SK-N-SH (cell line): ENCODE measurements at regions not wholly inside any gene's neighbourhood (a gene's known extent, or its start where the extent isn't known, plus 50 kb on each side); places are given as distances from the start of the nearest gene placed in this dataset.

Experiments
- ELF1 ChIP-seq: IDR thresholded peaks from 2 replicates; pipeline ENCODE4 v1.4.0; 2012
- TAF1 ChIP-seq: IDR thresholded peaks from 2 replicates; pipeline ENCODE4 v1.6.1; 2012; ENCODE audit warnings: low read depth, mild to moderate bottlenecking, low read length, moderate library complexity, borderline replicate concordance
- YY1 ChIP-seq: IDR thresholded peaks from 2 replicates; pipeline ENCODE4 v1.4.0; 2012; ENCODE audit warnings: low read depth, mild to moderate bottlenecking
- TF ChIP-seq, protein P1 (sequence below): fragments of 200-600 bp; sonication (generic); IDR thresholded peaks from 2 replicates; pipeline ENCODE4 v1.6.1; 2017; ENCODE audit warnings: antibody characterized with exemption, mild to moderate bottlenecking, moderate library complexity
- TF ChIP-seq, protein P2 (sequence below): IDR thresholded peaks from 2 replicates; pipeline ENCODE4 v1.4.0; 2012; ENCODE audit warnings: low read depth
- TF ChIP-seq, protein P3 (sequence below): IDR thresholded peaks from 2 replicates; pipeline ENCODE4 v1.6.1; 2012; ENCODE audit warnings: mild to moderate bottlenecking, low read depth, low read length, moderate library complexity

DNA sequence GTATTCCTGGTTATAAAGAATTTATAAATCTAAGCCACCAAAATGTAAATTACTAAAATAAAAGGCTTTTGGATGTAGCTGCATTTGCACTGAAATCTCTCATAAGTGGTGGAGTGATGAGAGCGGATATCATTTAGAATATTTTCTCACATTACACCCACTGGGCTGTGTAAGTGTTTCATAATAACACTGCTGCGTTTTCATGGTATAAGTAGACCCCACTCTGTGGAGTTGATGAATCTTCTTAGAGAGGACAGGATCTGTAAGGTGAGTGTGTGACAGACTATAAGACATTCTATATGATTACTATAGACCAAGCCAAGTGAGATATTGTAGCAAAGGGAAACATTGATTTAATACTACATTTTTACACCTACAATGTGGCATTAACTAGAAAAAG lies 1024.1 kb upstream of the LRRN3 start:
- TF ChIP-seq, protein P1, sequence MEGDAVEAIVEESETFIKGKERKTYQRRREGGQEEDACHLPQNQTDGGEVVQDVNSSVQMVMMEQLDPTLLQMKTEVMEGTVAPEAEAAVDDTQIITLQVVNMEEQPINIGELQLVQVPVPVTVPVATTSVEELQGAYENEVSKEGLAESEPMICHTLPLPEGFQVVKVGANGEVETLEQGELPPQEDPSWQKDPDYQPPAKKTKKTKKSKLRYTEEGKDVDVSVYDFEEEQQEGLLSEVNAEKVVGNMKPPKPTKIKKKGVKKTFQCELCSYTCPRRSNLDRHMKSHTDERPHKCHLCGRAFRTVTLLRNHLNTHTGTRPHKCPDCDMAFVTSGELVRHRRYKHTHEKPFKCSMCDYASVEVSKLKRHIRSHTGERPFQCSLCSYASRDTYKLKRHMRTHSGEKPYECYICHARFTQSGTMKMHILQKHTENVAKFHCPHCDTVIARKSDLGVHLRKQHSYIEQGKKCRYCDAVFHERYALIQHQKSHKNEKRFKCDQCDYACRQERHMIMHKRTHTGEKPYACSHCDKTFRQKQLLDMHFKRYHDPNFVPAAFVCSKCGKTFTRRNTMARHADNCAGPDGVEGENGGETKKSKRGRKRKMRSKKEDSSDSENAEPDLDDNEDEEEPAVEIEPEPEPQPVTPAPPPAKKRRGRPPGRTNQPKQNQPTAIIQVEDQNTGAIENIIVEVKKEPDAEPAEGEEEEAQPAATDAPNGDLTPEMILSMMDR, result no peak
- TF ChIP-seq, protein P2, sequence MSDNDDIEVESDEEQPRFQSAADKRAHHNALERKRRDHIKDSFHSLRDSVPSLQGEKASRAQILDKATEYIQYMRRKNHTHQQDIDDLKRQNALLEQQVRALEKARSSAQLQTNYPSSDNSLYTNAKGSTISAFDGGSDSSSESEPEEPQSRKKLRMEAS, result no peak
- no peak for TF ChIP-seq TAF1
- TF ChIP-seq ELF1, result no peak
- no peak for TF ChIP-seq YY1
- TF ChIP-seq, protein P3, sequence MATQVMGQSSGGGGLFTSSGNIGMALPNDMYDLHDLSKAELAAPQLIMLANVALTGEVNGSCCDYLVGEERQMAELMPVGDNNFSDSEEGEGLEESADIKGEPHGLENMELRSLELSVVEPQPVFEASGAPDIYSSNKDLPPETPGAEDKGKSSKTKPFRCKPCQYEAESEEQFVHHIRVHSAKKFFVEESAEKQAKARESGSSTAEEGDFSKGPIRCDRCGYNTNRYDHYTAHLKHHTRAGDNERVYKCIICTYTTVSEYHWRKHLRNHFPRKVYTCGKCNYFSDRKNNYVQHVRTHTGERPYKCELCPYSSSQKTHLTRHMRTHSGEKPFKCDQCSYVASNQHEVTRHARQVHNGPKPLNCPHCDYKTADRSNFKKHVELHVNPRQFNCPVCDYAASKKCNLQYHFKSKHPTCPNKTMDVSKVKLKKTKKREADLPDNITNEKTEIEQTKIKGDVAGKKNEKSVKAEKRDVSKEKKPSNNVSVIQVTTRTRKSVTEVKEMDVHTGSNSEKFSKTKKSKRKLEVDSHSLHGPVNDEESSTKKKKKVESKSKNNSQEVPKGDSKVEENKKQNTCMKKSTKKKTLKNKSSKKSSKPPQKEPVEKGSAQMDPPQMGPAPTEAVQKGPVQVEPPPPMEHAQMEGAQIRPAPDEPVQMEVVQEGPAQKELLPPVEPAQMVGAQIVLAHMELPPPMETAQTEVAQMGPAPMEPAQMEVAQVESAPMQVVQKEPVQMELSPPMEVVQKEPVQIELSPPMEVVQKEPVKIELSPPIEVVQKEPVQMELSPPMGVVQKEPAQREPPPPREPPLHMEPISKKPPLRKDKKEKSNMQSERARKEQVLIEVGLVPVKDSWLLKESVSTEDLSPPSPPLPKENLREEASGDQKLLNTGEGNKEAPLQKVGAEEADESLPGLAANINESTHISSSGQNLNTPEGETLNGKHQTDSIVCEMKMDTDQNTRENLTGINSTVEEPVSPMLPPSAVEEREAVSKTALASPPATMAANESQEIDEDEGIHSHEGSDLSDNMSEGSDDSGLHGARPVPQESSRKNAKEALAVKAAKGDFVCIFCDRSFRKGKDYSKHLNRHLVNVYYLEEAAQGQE, result no peak
